ENCODE measurements at regions not wholly inside any gene's neighbourhood (a gene's known extent, or its start where the extent isn't known, plus 50 kb on each side); places are given as distances from the start of the nearest gene placed in this dataset.

DNA sequence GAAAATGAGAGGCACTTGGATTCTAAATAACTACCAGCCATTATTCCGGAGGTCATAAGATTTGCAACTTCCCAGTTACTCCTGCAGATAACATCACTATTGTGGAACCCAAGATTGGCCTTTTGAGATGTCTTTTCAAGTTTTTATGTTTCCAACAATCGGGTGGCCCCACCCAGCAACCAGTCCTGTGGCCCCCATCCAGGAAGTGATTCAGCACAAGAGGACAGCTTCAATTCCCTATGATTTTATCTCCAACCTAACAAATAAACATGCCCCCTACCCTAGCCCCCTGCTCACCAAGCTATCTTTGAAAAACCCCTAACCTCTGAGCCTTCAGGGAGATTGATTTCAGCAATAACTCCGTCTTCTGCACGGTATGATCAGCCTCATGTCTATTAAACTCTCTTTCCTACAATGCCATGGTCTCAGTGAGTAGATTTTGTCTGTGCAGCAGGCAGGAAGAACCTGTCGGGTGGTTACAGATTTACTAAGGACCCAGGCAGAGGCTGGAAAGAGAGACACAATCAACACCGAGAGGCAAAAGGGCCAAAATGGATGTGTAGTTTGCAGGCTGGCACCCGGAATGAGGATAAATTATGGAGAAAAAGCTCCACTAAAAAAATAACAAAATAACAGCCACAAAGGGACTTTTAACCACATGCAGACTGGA lies 83.9 kb upstream of the UNC5B start:
- DNase-seq = no peak

DNA sequence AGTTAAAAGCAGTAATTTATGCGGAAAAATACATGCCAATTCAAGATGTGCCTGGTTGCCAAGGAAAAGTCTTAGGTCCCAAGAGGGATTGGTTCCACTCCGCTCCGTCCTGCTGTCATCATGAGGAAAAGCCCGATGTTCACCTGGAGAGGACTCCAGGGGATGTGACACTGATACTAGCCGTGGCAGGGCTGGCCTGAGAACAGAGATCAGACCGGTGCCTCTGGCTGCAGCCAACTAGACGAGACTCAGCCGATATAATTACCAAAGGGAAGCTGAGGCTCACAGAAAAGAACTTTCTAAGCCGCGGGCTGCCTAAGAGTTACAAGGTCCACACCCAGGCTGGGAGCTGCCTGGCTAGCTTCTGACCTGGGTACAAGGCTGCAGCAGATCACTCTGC lies 81.3 kb upstream of the UNC5B start:
- DNase-seq = no peak

- no peak for DNase-seq
These were observed 80.8 kb upstream of the UNC5B start for GRCh38 chr10:71131508-71132088.

- no peak for DNase-seq
These were observed 80.0 kb upstream of the UNC5B start for GRCh38 chr10:71132321-71132810.

DNA sequence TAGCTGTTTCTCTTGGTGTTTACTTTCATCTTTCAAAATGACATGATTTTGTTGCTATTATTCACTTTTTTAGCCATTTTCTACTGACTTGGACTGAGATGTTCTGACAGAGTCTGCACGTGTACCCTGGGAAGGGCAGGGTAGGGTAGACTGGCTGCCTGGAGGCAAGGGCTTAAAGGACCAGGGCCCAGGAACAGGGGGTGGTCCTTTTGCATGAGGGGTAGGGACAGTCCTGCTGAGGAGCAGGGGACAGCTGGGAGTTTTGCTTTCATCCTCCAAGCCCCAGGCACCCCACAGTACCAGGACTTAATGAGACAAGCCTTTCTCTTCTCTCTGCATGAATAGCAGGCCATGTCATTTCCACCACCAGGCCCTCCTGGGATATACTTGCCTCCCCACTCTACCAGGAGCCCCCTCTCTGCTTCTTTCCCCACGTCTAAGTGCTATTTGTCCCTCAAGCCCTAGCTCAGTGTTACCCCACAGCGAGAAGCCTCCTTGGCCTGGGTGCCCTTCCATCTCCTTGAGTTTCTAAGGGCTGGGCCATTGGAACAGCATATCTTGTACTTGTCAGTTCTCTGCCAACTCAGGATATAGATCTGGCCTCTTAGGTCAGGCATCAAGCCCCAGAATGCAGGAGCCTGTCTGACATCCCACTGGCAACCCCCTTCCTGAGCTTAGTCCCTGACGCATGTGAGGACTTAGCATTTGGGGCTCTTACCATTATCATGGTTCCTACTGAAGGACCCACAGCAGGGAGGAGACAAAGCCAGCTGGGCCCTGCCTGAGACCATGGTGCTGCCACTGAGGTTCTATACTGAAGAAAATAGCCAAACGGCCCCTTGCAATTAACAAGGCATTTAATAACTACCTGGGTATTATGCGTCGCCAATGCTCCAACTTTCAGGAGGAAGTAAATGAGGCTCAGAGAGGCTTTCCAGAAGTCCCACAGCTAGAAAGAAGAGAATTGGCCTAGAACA lies 78.4 kb upstream of the UNC5B start:
- no peak for DNase-seq

- DNase-seq = no peak
These were observed 77.6 kb upstream of the UNC5B start for GRCh38 chr10:71134732-71135211.

DNA sequence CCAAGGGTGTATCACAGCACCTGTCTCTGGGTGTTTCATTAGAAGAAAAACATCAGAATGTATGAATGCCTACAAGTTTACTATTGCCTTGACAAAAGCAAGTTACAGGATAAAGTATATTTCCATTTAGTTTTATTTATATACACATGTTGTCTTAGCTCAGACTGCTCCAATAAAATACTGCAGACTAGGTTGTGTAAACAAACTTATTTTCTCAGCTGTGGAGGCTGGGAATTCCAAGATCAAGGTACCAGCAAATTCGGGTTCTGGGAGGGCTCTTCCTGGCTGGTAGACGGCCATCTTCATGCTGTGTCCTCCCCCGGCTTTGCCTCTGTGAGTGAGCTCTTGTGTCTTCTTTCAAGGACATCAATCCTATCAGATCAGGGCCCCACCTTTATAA lies 77.1 kb upstream of the UNC5B start:
- no peak for DNase-seq

- no peak for DNase-seq
These were observed 76.2 kb upstream of the UNC5B start for GRCh38 chr10:71136036-71136721.

GRCh38 chr10:71137701-71138100 lies 74.7 kb upstream of the UNC5B start:
- DNase-seq = no peak

GRCh38 chr10:71138166-71138830 lies 74.1 kb upstream of the UNC5B start:
- no peak for DNase-seq

GRCh38 chr10:71141528-71141927 lies 70.8 kb upstream of the UNC5B start:
- no peak for DNase-seq

- DNase-seq = no peak
These were observed 69.2 kb upstream of the UNC5B start for GRCh38 chr10:71143170-71143569.

DNA sequence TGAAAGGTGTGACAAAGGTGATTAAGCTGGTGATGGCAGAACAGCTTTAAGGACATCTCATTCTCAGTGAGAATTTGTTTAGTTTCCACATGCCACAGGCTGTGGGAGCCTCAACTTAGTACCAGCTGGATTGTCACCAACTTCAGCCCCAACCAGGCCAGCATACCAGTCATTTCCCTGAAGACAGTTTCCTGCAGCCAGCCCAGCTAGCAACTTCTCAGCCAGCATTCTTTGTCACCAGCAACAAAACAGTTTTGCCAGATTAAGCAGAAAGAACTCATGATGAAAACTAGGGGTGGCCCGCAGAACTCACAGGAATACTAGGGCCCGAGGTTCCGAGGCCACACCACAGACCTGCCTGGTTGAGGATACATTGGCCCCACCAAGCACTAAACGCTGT lies 68.8 kb upstream of the UNC5B start:
- no peak for DNase-seq

- DNase-seq = no peak
These were observed 67.5 kb upstream of the UNC5B start for GRCh38 chr10:71144824-71145223.

DNA sequence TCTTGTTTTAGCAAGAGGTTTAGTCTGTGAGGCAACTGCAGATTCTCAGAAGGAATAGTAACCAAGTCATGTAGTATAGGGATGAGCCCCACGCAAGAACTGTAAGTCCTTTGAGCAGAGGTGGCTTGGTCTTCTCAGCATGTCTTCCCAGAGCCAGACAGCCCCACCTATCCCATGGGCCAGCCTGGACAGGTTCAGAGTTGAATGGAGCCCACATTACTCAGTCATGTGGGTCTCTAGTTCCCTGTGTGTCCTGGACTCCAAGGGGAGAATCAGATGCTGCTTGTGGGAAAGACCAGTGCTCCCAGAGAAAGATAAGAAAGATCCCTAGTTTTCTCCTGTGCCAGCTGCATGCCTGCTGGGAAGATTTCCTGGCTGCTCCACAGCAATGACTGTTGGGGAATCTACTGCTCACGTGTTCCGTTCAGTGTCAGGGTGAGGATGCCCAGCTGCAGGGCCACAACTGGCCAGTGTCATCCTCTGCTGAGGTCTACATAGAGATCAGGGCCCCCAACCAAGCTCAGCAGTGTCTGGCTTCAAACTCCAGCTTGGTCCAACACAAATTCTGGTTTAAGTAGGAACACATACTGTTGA lies 66.9 kb upstream of the UNC5B start:
- no peak for DNase-seq

DNA sequence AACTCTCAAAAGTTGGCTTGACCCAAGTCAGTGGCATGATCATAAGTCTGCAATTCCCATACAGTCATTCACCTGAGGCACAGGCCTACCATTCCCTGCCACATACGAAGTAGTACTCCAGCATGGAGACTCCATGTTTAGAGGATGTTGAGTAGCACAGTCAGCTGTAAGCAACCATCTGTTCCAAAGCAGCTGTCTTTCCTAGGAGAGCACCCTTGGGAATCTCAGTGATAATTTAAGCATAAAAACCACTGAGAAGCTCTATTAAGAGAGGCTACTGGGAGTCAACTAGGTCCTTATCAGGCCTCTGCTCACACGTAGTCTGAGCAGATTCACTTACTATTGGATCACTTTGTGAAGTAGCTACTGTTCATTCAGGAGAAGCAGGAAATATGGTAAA lies 61.6 kb upstream of the UNC5B start:
- peak; percentile 64 for DNase-seq

GRCh38 chr10:71152043-71152442 lies 60.3 kb upstream of the UNC5B start:
- no peak for DNase-seq

GRCh38 chr10:71156436-71156835 lies 55.9 kb upstream of the UNC5B start:
- no peak for DNase-seq

GRCh38 chr10:71157435-71157834 lies 54.9 kb upstream of the UNC5B start:
- no peak for DNase-seq

GRCh38 chr10:71158251-71158650 lies 54.1 kb upstream of the UNC5B start:
- DNase-seq = no peak

- DNase-seq = no peak
These were observed 53.5 kb upstream of the UNC5B start for GRCh38 chr10:71158902-71159301.

DNA sequence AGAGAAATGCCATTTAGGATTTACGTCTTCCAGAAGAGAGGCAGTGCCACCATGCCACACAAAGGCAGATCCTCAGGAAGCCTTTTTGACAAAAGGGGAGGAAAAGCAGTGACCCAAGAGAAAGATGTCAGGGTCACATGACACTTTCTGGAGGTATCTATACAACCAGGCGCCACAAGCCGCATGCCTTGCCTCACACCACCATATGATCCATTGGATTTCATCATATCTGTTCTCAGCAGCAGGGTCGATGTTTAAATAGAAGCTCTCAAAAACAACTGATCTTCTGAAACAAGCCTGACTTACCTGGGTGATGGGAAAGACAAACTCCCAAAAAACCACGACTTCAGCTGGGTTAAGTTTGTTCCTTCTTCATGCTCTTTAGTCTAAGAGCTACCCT lies 52.5 kb upstream of the UNC5B start:
- no peak for DNase-seq
